Activated CD8-positive, alpha-beta memory T cell treated with anti-CD3 and anti-CD28 coated beads, Interleukin-2, amount 50 U/mL, for 48 hours (primary cell): ENCODE measurements at regions not wholly inside any gene's neighbourhood (a gene's known extent, or its start where the extent isn't known, plus 50 kb on each side); places are given as distances from the start of the nearest gene placed in this dataset.

Experiments used
- DNase-seq: peaks from one replicate; pipeline ENCODE4 v3.0.0-alpha.2; 2020

- DNase-seq, result no peak
Observed at GRCh38 chr5:56585999-56586691, 229.2 kb upstream of the MAP3K1 start.

- no peak for DNase-seq
Observed at GRCh38 chr5:56585461-56585860, 229.9 kb upstream of the MAP3K1 start.

- DNase-seq, result no peak
Observed at GRCh38 chr5:56581426-56581825, 233.9 kb upstream of the MAP3K1 start.

- DNase-seq, result no peak
Observed at GRCh38 chr5:56580864-56581263, 234.5 kb upstream of the MAP3K1 start.

GRCh38 chr5:56575821-56576220 is 239.5 kb upstream of the MAP3K1 start:
- DNase-seq, result no peak

- no peak for DNase-seq
Observed at GRCh38 chr5:56574778-56575177, 240.6 kb upstream of the MAP3K1 start.

- no peak for DNase-seq
Observed at GRCh38 chr5:56569566-56569965, 245.8 kb upstream of the MAP3K1 start.

GRCh38 chr5:56569076-56569475 is 246.3 kb upstream of the MAP3K1 start:
- no peak for DNase-seq

- DNase-seq, result no peak
Observed at GRCh38 chr5:56567278-56567677, 248.1 kb upstream of the MAP3K1 start.

- DNase-seq, result no peak
Observed at GRCh38 chr5:56566374-56567249, 248.7 kb upstream of the MAP3K1 start.

- DNase-seq, result no peak
Observed at GRCh38 chr5:56565644-56566043, 249.7 kb upstream of the MAP3K1 start.

- DNase-seq, result no peak
Observed at GRCh38 chr5:56565283-56565615, 250.1 kb upstream of the MAP3K1 start.

- no peak for DNase-seq
Observed at GRCh38 chr5:56564541-56565282, 250.6 kb upstream of the MAP3K1 start.

GRCh38 chr5:56561455-56561854 is 253.9 kb upstream of the MAP3K1 start:
- DNase-seq, result no peak

GRCh38 chr5:56558131-56558745 is 257.1 kb upstream of the MAP3K1 start:
- DNase-seq, result no peak

- DNase-seq, result no peak
Observed at GRCh38 chr5:56557198-56557597, 258.2 kb upstream of the MAP3K1 start.

- DNase-seq, result no peak
Observed at GRCh38 chr5:56552612-56553268, 262.6 kb upstream of the MAP3K1 start.

- no peak for DNase-seq
Observed at GRCh38 chr5:56550227-56550626, 265.1 kb upstream of the MAP3K1 start.

- no peak for DNase-seq
Observed at GRCh38 chr5:56549096-56549886, 266.1 kb upstream of the MAP3K1 start.

GRCh38 chr5:56545016-56545415 is 270.3 kb upstream of the MAP3K1 start:
- DNase-seq, result no peak

- no peak for DNase-seq
Observed at GRCh38 chr5:56543441-56544388, 271.6 kb upstream of the MAP3K1 start.
